ENCODE measurements at regions not wholly inside any gene's neighbourhood (a gene's known extent, or its start where the extent isn't known, plus 50 kb on each side); places are given as distances from the start of the nearest gene placed in this dataset.
"Not testable (repeated sequence)": the region's sequence is repeated elsewhere in the genome, so short reads cannot be mapped to it uniquely, and the experiment has no call there.

GRCh38 chr18:71324356-71324755 is 1035.5 kb downstream of the SOCS6 start:
- TF ChIP-seq CTCF (conservative IDR thresholded peaks at IDR 0.05; ENCODE audit: control insufficient read depth, insufficient read depth, low read depth, low read length) = no peak
- DNase-seq (ENCODE audit: low read depth) = no peak

GRCh38 chr18:71322201-71322600 is 1033.4 kb downstream of the SOCS6 start:
- H3K4me3 ChIP-seq (ENCODE audit: control insufficient read depth, low read depth, low read length) = no peak overlapping the region
- no peak for DNase-seq (ENCODE audit: low read depth)
- no peak for TF ChIP-seq CTCF (conservative IDR thresholded peaks at IDR 0.05; ENCODE audit: control insufficient read depth, insufficient read depth, low read depth, low read length)

More at GRCh38 chr18:71324356-71324755, 1035.5 kb downstream of the SOCS6 start:
- H3K4me3 ChIP-seq (ENCODE audit: control insufficient read depth, low read depth, low read length) = no peak overlapping the region

DNA sequence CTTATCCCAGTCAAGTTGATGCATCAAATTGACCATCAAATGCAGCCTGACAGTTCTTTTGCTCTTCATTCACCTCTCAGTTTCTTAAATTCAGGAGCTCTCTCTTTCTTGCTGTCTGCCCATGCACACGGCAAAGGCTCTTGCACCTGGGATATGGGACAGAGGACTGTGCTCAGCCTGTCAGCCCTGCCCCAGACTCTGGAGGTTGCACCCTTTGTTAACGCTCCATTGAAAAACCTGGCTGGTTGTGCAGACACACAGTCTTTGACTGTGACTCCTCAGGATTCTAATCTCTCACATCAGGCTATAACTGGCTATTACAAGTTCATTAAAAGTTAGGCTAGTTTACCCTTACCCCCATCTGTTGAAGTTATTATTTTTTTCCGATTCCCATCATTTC is 1032.5 kb downstream of the SOCS6 start:
- DNase-seq (ENCODE audit: low read depth) = no peak
- no peak overlapping the region for H3K4me3 ChIP-seq (ENCODE audit: control insufficient read depth, low read depth, low read length)
- TF ChIP-seq CTCF (conservative IDR thresholded peaks at IDR 0.05; ENCODE audit: control insufficient read depth, insufficient read depth, low read depth, low read length) = no peak

DNA sequence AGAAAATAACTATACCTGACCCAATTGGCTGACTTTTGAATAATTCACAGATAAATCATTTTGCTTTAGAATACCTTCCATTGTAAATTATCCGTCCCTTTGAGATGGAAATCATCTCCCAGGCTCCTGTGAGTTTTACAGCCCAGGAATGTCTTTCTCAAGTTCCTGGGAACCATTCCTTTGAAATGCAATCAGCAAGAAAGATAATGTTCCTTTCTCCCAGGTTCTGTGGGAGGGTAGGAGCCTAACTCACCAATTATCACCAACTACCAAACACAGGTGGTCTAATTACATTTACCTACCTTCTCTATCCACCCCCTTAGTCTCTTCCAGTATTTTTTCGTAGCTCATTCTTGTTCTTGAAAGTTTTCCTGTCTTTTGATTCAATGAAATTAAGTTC is 1016.0 kb downstream of the SOCS6 start:
- no peak for TF ChIP-seq CTCF (conservative IDR thresholded peaks at IDR 0.05; ENCODE audit: control insufficient read depth, insufficient read depth, low read depth, low read length)
- no peak overlapping the region for H3K4me3 ChIP-seq (ENCODE audit: control insufficient read depth, low read depth, low read length)
- no peak for DNase-seq (ENCODE audit: low read depth)

DNA sequence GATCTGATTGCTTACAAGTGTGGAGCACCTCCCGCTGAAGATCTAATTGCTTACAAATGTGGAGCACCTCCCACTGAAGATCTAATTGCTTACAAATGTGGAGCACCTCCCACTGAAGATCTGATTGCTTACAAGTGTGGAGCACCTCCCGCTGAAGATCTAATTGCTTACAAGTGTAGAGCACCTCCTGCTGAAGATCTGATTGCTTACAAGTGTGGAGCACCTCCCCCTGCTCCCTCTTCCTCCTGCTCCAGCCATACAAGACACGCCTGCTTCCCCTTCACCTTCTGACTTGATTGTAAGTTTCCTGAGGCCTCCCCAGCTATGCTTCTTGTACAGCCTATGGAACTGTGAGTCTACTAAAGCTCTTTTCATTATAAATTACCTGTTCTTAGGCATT is 1014.9 kb downstream of the SOCS6 start:
- H3K4me3 ChIP-seq (ENCODE audit: control insufficient read depth, low read depth, low read length); DNase-seq (ENCODE audit: low read depth): not testable (repeated sequence)

- TF ChIP-seq CTCF (conservative IDR thresholded peaks at IDR 0.05; ENCODE audit: control insufficient read depth, insufficient read depth, low read depth, low read length) = no peak
- no peak for DNase-seq (ENCODE audit: low read depth)
- H3K4me3 ChIP-seq (ENCODE audit: control insufficient read depth, low read depth, low read length) = no peak overlapping the region
Measured at GRCh38 chr18:71301596-71301995, 1012.8 kb downstream of the SOCS6 start.

GRCh38 chr18:71294201-71294600 is 1005.4 kb downstream of the SOCS6 start:
- H3K4me3 ChIP-seq (ENCODE audit: control insufficient read depth, low read depth, low read length); DNase-seq (ENCODE audit: low read depth): not testable (repeated sequence)

- H3K4me3 ChIP-seq (ENCODE audit: control insufficient read depth, low read depth, low read length) = no peak overlapping the region
- no peak for DNase-seq (ENCODE audit: low read depth)
- TF ChIP-seq CTCF (conservative IDR thresholded peaks at IDR 0.05; ENCODE audit: control insufficient read depth, insufficient read depth, low read depth, low read length) = no peak
Measured at GRCh38 chr18:71293322-71293721, 1004.5 kb downstream of the SOCS6 start.
